ENCODE measurements at regions not wholly inside any gene's neighbourhood (a gene's known extent, or its start where the extent isn't known, plus 50 kb on each side); places are given as distances from the start of the nearest gene placed in this dataset.

GRCh38 chr4:124331781-124332180 lies 380.8 kb downstream of the ANKRD50 start:
- no peak for TF ChIP-seq CTCF (IDR thresholded peaks at IDR 0.05)
- ATAC-seq (no peak), DNase-seq (no peak), FAIRE-seq (no peak)
- Histone ChIP-seq H3K9me3 (no peaks in the 10 kb centered on the region), H3K4me1 (no peaks in the 10 kb centered on the region), H3K36me3 (no peaks in the 10 kb centered on the region), H3K27me3 (no peaks in the 10 kb centered on the region), H3K27ac (no peak overlapping the region), H3K4me3 (no peak overlapping the region)
- 80 to 84% methylated on average over 1 of the region's 1 CpG for WGBS, 2 donors
- intact Hi-C loops (cut with DNase I) = loop anchor here in 2 of 3 donors (10.0 kb wide), 2 partner anchors 913 to 953 kb away; no protein-coding TSS in a partner anchor

GRCh38 chr4:124333466-124333865 lies 379.1 kb downstream of the ANKRD50 start:
- intact Hi-C loops (cut with DNase I) = loop anchor here in 2 of 3 donors (10.0 kb wide), 2 partner anchors 911 to 951 kb away; no protein-coding TSS in a partner anchor
- WGBS, 2 donors = 47 to 51% methylated on average over 4 of the region's 4 CpGs
- no peaks in the 10 kb centered on the region for H3K9me3 ChIP-seq

DNA sequence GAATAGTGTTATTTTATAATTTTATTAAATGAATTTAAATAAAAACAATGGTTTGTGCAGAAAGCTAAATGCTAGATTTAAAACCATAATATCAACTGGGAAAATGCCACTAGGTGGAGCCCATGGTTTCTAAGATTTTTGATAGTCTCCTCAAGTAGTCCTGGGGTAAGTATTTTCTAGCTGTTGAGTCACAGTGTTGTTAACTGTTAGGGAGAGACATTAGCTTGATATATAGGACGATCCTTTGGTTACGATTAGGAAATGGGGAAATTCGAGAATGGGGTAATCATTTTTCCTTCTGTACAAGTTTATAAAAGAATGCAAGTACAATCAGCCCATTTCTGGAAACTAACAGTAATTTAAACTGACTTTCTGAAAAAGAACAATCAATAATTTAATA lies 378.4 kb downstream of the ANKRD50 start:
- no peak overlapping the region for H3K4me3 ChIP-seq
- intact Hi-C loops (cut with DNase I) = loop anchor here in 2 of 3 donors (10.0 kb wide), 2 partner anchors 911 to 951 kb away; no protein-coding TSS in a partner anchor
- FAIRE-seq = peak; percentile 97
- H3K27ac ChIP-seq = no peak overlapping the region
- 0% methylated on average over 3 of the region's 3 CpGs for WGBS, 2 donors
- ATAC-seq = peak; percentile 48 to 90 (median 86)
- DNase-seq = peak in 2 of 6 donors; percentile 18 to 32
- no peaks in the 10 kb centered on the region for H3K9me3 ChIP-seq
- no peaks in the 10 kb centered on the region for H3K4me1 ChIP-seq
- peak; percentile 16 to 41 (median 28) for TF ChIP-seq CTCF (IDR thresholded peaks at IDR 0.05)
- no peaks in the 10 kb centered on the region for H3K27me3 ChIP-seq
- no peaks in the 10 kb centered on the region for H3K36me3 ChIP-seq

More at GRCh38 chr4:124333466-124333865, 379.1 kb downstream of the ANKRD50 start:
- Histone ChIP-seq H3K27me3 (no peaks in the 10 kb centered on the region), H3K27ac (no peak overlapping the region), H3K36me3 (no peaks in the 10 kb centered on the region), H3K4me1 (no peaks in the 10 kb centered on the region), H3K4me3 (no peak overlapping the region)
- TF ChIP-seq CTCF (IDR thresholded peaks at IDR 0.05) = no peak
- DNase-seq = no peak
- no peak for FAIRE-seq
- ATAC-seq = no peak

DNA sequence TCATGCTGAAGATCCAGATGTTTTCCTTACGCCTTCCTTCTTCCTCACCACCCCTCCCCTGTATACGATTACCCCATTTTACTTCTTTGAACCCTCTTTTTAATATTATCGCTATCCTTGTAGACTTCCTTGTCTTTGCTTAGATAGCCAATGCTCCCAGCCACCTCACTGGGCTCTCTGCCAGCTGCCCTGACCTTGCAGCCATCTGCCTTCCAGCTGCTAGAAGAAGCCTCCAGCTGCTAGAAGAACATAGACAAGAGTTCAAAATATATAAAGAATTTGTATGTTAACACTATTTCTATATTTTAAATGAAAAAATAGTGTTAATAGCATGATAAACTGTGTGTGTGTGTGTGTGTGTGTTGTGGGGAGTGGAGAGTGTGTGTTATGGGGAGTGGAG lies 374.7 kb downstream of the ANKRD50 start:
- Histone ChIP-seq H3K9me3 (no peaks in the 10 kb centered on the region), H3K36me3 (no peaks in the 10 kb centered on the region), H3K4me3 (no peak overlapping the region), H3K4me1 (no peaks in the 10 kb centered on the region), H3K27ac (no peak overlapping the region), H3K27me3 (no peaks in the 10 kb centered on the region)
- no peak for TF ChIP-seq CTCF (IDR thresholded peaks at IDR 0.05)
- intact Hi-C loops (cut with DNase I) = loop anchor here in 2 of 3 donors (10.0 kb wide), 2 partner anchors 907 to 947 kb away; no protein-coding TSS in a partner anchor
- ATAC-seq = peak in 2 of 4 donors; percentile 26 to 42
- WGBS, 2 donors = 41 to 49% methylated on average over 3 of the region's 3 CpGs
- DNase-seq = peak in 5 of 6 donors; percentile 13 to 72 (median 36)
- FAIRE-seq = no peak

DNA sequence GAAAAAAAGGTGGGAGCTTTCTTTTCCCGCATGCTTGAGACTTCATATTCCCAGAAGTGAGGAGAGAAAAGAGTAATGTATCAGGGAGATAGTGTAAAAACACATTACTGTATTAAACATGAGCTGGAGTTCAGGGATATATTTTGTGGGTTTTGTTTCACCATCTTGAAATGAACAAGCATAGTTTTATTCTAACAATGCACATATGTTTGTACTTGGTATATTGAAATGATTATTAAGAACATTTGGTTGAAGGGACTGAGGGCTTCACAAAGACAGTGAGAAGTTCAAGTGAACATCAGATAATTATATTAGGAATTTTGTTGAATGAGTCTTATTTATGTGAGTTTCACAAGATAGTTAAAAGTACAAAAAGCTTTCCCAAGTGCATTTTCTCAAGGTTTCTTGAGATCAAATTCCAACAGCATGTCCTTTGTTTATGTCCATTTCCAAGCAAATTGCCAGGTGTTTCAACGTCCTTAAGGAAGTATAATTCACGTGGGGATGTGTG lies 368.8 kb downstream of the ANKRD50 start:
- Histone ChIP-seq H3K27ac (no peak overlapping the region), H3K9me3 (no peaks in the 10 kb centered on the region), H3K36me3 (no peaks in the 10 kb centered on the region), H3K27me3 (no peaks in the 10 kb centered on the region), H3K4me1 (no peaks in the 10 kb centered on the region), H3K4me3 (no peak overlapping the region)
- FAIRE-seq (no peak), ATAC-seq (no peak), DNase-seq (no peak)
- 44 to 56% methylated on average over 3 of the region's 3 CpGs for WGBS, 2 donors
- intact Hi-C loops (cut with DNase I) = no loop called here
- no peak for TF ChIP-seq CTCF (IDR thresholded peaks at IDR 0.05)

Measured in pancreas (tissue), 10 donors.